ENCODE measurements at regions not wholly inside any gene's neighbourhood (a gene's known extent, or its start where the extent isn't known, plus 50 kb on each side); places are given as distances from the start of the nearest gene placed in this dataset.

DNA sequence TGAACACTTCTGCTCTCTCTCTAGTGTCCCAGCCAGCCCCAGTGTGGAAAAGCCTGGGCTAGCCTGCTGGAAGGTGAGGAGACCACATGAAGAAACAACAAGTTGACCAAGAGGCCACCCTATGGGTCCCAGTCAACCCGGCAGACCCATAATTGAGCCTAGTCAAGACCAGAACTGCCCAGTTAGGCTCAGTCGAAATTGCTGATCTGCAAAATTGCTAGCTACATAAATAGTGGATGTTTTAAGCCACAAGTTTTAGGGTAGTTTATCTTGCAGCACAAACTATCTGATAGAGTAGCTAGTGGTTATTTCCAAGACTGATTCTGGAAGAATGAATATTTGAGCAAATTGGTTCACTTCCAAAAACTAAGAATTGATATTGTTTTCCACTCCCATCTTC, 82.3 kb upstream of the CCDC112 start:
- no peaks in the 10 kb centered on the region for H3K36me3 ChIP-seq (ENCODE audit: control insufficient read depth in 2 of 2, insufficient read depth in 2 of 2, low read length in 1 of 2)
- H3K79me2 ChIP-seq (ENCODE audit: control insufficient read depth, insufficient read depth, low read length) = no peaks in the 10 kb centered on the region
- WGBS (ENCODE audit: insufficient coverage, insufficient replicate concordance, low lambda C conversion rate, missing lambda C conversion rate) = 50% methylated on average over 2 of the region's 2 CpGs
- ChIA-PET POLR2A (interaction anchor here (0.6 to 1.5 kb wide), 4 partner anchors 9 to 165 kb away, joined by 3 read pairs; no protein-coding TSS in a partner anchor), RAD21 (ENCODE audit: unreplicated experiment) (interaction anchor here (0.9 to 1.4 kb wide), 7 partner anchors 156 to 247 kb away, joined by 3 read pairs; partner anchors contain the start of genes FEM1C and TMED7), CTCF (interaction anchor here (0.8 to 4.5 kb wide), 9 partner anchors 8 to 209 kb away, joined by 3 to 28 read pairs (median 6); no protein-coding TSS in a partner anchor), SMC1A (ENCODE audit: uncharacterized antibody, unreplicated experiment) (interaction anchor here (0.8 to 11.0 kb wide), 13 partner anchors 10 to 196 kb away, joined by 3 to 94 read pairs (median 5); partner anchors contain the start of gene FEM1C)
- no peak overlapping the region for H2AFZ ChIP-seq (ENCODE audit: control insufficient read depth, low read depth, low read length)
- BruUV-seq (replicated peaks) = no TSS peak
- no peak for DNase-seq (ENCODE audit: low read depth, low spot score)
- no peak overlapping the region for H3K9ac ChIP-seq (ENCODE audit: control insufficient read depth, insufficient read depth, low read length)
- FAIRE-seq = no peak
- H3K27ac ChIP-seq (ENCODE audit: control insufficient read depth, insufficient read depth) = no peak overlapping the region
- H3K4me1 ChIP-seq (ENCODE audit: control insufficient read depth, insufficient read depth, low read length) = peaks cover 9% of the 10 kb centered on the region
- TF ChIP-seq KLF5 (IDR thresholded peaks at IDR 0.05; ENCODE audit: partially characterized antibody) (no peak), CHD4 (IDR thresholded peaks at IDR 0.05) (no peak), GATAD2B (conservative IDR thresholded peaks at IDR 0.05; ENCODE audit: low read depth) (no peak), HCFC1 (IDR thresholded peaks at IDR 0.05; ENCODE audit: low read length) (no peak), SUPT20H (IDR thresholded peaks at IDR 0.05; ENCODE audit: borderline replicate concordance, control insufficient read depth, low read depth, low read length) (no peak), ETV6 (conservative IDR thresholded peaks at IDR 0.05 in 1 of 2, IDR thresholded peaks at IDR 0.05 in 1 of 2; ENCODE audit: borderline replicate concordance in 1 of 2, low read depth in 1 of 2) (no peak), PAX8 (IDR thresholded peaks at IDR 0.05) (no peak)
- TF ChIP-seq, protein P1, sequence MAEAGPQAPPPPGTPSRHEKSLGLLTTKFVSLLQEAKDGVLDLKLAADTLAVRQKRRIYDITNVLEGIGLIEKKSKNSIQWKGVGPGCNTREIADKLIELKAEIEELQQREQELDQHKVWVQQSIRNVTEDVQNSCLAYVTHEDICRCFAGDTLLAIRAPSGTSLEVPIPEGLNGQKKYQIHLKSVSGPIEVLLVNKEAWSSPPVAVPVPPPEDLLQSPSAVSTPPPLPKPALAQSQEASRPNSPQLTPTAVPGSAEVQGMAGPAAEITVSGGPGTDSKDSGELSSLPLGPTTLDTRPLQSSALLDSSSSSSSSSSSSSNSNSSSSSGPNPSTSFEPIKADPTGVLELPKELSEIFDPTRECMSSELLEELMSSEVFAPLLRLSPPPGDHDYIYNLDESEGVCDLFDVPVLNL (IDR thresholded peaks at IDR 0.05; ENCODE audit: low read depth, low read length) = no peak
- TF ChIP-seq, protein P2, sequence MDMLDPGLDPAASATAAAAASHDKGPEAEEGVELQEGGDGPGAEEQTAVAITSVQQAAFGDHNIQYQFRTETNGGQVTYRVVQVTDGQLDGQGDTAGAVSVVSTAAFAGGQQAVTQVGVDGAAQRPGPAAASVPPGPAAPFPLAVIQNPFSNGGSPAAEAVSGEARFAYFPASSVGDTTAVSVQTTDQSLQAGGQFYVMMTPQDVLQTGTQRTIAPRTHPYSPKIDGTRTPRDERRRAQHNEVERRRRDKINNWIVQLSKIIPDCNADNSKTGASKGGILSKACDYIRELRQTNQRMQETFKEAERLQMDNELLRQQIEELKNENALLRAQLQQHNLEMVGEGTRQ (IDR thresholded peaks at IDR 0.05; ENCODE audit: borderline replicate concordance, low read depth, low read length) = no peak
- intact Hi-C loops (cut with micrococcal nuclease; ENCODE audit: unreplicated experiment) (loop anchor here (5.0 kb wide), 2 partner anchors 164 to 209 kb away; partner anchors contain the start of gene FEM1C), in situ Hi-C loops (cut with MboI) (no loop called here)
- no peaks in the 10 kb centered on the region for H4K20me1 ChIP-seq (ENCODE audit: control insufficient read depth, insufficient read depth)
- no peaks in the 10 kb centered on the region for H3K9me3 ChIP-seq (replicated peaks; ENCODE audit: control insufficient read depth, insufficient read depth, low read length)
- H3K4me2 ChIP-seq (ENCODE audit: control insufficient read depth, insufficient read depth) = no peak overlapping the region
- no peak for ATAC-seq
- no peaks in the 10 kb centered on the region for H3K27me3 ChIP-seq (replicated peaks in 1 of 2; ENCODE audit: control insufficient read depth in 2 of 2, insufficient read depth in 2 of 2, low read length in 1 of 2)
- no peak overlapping the region for H3K4me3 ChIP-seq

All from GM12878 (cell line).